BJ (cell line): ENCODE measurements at regions not wholly inside any gene's neighbourhood (a gene's known extent, or its start where the extent isn't known, plus 50 kb on each side); places are given as distances from the start of the nearest gene placed in this dataset.
A peak's percentile ranks its signal among the peaks of the same experiment; 100 is the strongest.

Source experiments
- CTCF ChIA-PET: fragments of 350-600 bp; formaldehyde crosslinking; extraction: SDS; loops from one replicate; lab custom pipeline; 2021; ENCODE audit warnings: antibody characterized with exemption, inconsistent platforms; lab: Yijun Ruan, JAX
- POLR2A ChIA-PET: fragments of 300-600 bp; sonication (Branson Sonifier 250); formaldehyde crosslinking; extraction: SDS; loops from one replicate; lab custom pipeline; 2021; ENCODE audit warnings: antibody characterized with exemption; lab: Charles Lee
- DNase-seq: peaks from one replicate; pipeline ENCODE4 v3.0.0-alpha.2; 2011; ENCODE audit warnings: low read depth
- H3K27me3 ChIP-seq: 2 replicates; pipeline ENCODE4 v1.6.0; 2011; ENCODE audit warnings: low read length; ENCODE audit not compliant: control insufficient read depth, insufficient read depth
- H3K36me3 ChIP-seq: 2 replicates; pipeline ENCODE4 v1.5.1; 2011; ENCODE audit warnings: low read length; ENCODE audit not compliant: control insufficient read depth, insufficient read depth
- H3K4me3 ChIP-seq: 2 replicates; pipeline ENCODE4 v1.5.1; 2011; ENCODE audit warnings: low read depth, mild to moderate bottlenecking, control low read depth, low read length
- CTCF ChIP-seq: IDR thresholded peaks from 2 replicates; pipeline ENCODE4 v1.5.1; 2011; ENCODE audit warnings: low read depth, mild to moderate bottlenecking, control low read depth, inconsistent platforms, low read length, moderate library complexity; ENCODE audit not compliant: insufficient read depth

GRCh38 chr3:124504332-124505059, 225.8 kb upstream of the UMPS start:
- no peak overlapping the region for H3K4me3 ChIP-seq
- no peak for TF ChIP-seq CTCF
- H3K27me3 ChIP-seq = no peaks in the 10 kb centered on the region
- no peaks in the 10 kb centered on the region for H3K36me3 ChIP-seq
- CTCF ChIA-PET = interaction anchor here (0.6 to 1.9 kb wide), 4 partner anchors 26 to 465 kb away, joined by 3 to 6 read pairs (median 3); no protein-coding TSS in a partner anchor
- POLR2A ChIA-PET = no interaction called here
- DNase-seq = peak; percentile 64

GRCh38 chr3:124509884-124510283, 220.4 kb upstream of the UMPS start:
- no peaks in the 10 kb centered on the region for H3K36me3 ChIP-seq
- POLR2A ChIA-PET = no interaction called here
- CTCF ChIA-PET = no interaction called here
- TF ChIP-seq CTCF = no peak
- no peak overlapping the region for H3K4me3 ChIP-seq
- no peaks in the 10 kb centered on the region for H3K27me3 ChIP-seq
- no peak for DNase-seq

DNA sequence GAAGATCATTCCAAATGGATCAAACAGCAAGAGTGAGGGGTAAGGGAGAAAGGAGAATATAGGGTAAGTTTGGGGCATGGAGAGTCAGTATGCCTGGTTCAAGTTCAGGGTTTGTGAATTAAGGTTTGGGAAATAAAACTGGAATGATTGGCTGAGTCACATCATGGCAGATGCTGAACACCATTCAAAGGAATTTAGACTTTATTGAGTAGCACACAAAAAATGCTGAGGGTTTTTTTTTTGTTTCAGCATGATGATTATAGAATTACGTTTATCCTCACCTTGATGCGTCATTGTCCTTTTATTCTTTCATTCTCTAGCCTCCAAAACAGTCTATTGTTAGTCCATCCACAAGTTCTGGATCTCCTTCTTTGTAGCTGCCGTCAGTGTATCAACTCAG, 220.0 kb upstream of the UMPS start:
- no peak for TF ChIP-seq CTCF
- CTCF ChIA-PET = no interaction called here

GRCh38 chr3:124512881-124513609, 217.2 kb upstream of the UMPS start:
- Histone ChIP-seq H3K36me3 (no peaks in the 10 kb centered on the region), H3K27me3 (no peaks in the 10 kb centered on the region), H3K4me3 (no peak overlapping the region)
- POLR2A ChIA-PET = no interaction called here
- CTCF ChIA-PET = interaction anchor here (0.5 kb wide), 1 partner anchor 38 kb away, joined by 3 read pairs; no protein-coding TSS in a partner anchor
- no peak for DNase-seq
- TF ChIP-seq CTCF = no peak

More for the DNA sequence above, 220.0 kb upstream of the UMPS start:
- no peaks in the 10 kb centered on the region for H3K36me3 ChIP-seq
- DNase-seq = peak; percentile 21
- POLR2A ChIA-PET = no interaction called here
- no peaks in the 10 kb centered on the region for H3K27me3 ChIP-seq
- H3K4me3 ChIP-seq = no peak overlapping the region

GRCh38 chr3:124513610-124513997, 216.6 kb upstream of the UMPS start:
- no peak for DNase-seq
- Histone ChIP-seq H3K27me3 (no peaks in the 10 kb centered on the region; the same call in 1 of the 2 replicates), H3K36me3 (no peaks in the 10 kb centered on the region), H3K4me3 (no peak overlapping the region)
- ChIA-PET POLR2A (no interaction called here), CTCF (interaction anchor here (0.5 kb wide), 1 partner anchor 38 kb away, joined by 3 read pairs; no protein-coding TSS in a partner anchor)
- no peak for TF ChIP-seq CTCF
